H9 (cell line): ENCODE measurements at regions not wholly inside any gene's neighbourhood (a gene's known extent, or its start where the extent isn't known, plus 50 kb on each side); places are given as distances from the start of the nearest gene placed in this dataset.

Experiments
- DNase-seq: peaks from one replicate; pipeline ENCODE4 v3.0.0-alpha.2; 2017
- H2AFZ ChIP-seq: one replicate; pipeline ENCODE4 v1.6.1; 2013; ENCODE audit warnings: mild to moderate bottlenecking, low read length, control low read depth, moderate library complexity
- H2AK5ac ChIP-seq: 2 replicates; pipeline ENCODE4 v1.6.1; 2013; ENCODE audit warnings: low read length, control low read depth, mixed read lengths; ENCODE audit not compliant: insufficient read length
- H2BK120ac ChIP-seq: one replicate; pipeline ENCODE4 v1.6.1; 2013; ENCODE audit warnings: low read depth, mild to moderate bottlenecking, low read length, control low read depth, inconsistent platforms; ENCODE audit not compliant: poor library complexity, severe bottlenecking
- H2BK12ac ChIP-seq: 2 replicates; pipeline ENCODE4 v1.6.1; 2013; ENCODE audit warnings: low read length, control low read depth, mixed read lengths, low read depth; ENCODE audit not compliant: insufficient read length
- H2BK15ac ChIP-seq: 2 replicates; pipeline ENCODE4 v1.6.1; 2013; ENCODE audit warnings: low read depth, low read length, control low read depth
- H2BK20ac ChIP-seq: one replicate; pipeline ENCODE4 v1.6.1; 2013; ENCODE audit warnings: low read depth, mild to moderate bottlenecking, low read length, control low read depth, inconsistent platforms; ENCODE audit not compliant: poor library complexity, severe bottlenecking
- H2BK5ac ChIP-seq: 2 replicates; pipeline ENCODE4 v1.6.1; 2013; ENCODE audit warnings: low read length, control low read depth, mixed read lengths; ENCODE audit not compliant: insufficient read length
- H3K14ac ChIP-seq: 2 replicates; pipeline ENCODE4 v1.6.1; 2013; ENCODE audit warnings: low read length, control low read depth; ENCODE audit not compliant: insufficient read depth
- H3K18ac ChIP-seq: 2 replicates; pipeline ENCODE4 v1.6.1; 2013; ENCODE audit warnings: low read depth, mild to moderate bottlenecking, mixed read lengths, low read length, control low read depth; ENCODE audit not compliant: insufficient read length
- H3K23ac ChIP-seq: 2 replicates; pipeline ENCODE4 v1.6.1; 2013; ENCODE audit warnings: low read length, control low read depth, mixed read lengths, low read depth; ENCODE audit not compliant: insufficient read length
- H3K23me2 ChIP-seq: 2 replicates; pipeline ENCODE4 v1.6.1; 2013; ENCODE audit warnings: low read depth, mild to moderate bottlenecking, mixed read lengths, low read length, control low read depth; ENCODE audit not compliant: insufficient read length, poor library complexity, severe bottlenecking
- H3K27ac ChIP-seq: 2 replicates; pipeline ENCODE4 v1.5.1; 2013; ENCODE audit warnings: low read length, control low read depth, mixed read lengths, low read depth; ENCODE audit not compliant: insufficient read length
- H3K27me3 ChIP-seq: 2 replicates; pipeline ENCODE4 v1.6.1; 2013; ENCODE audit warnings: low read length, control low read depth, inconsistent platforms; ENCODE audit not compliant: insufficient read depth
- H3K4ac ChIP-seq: 2 replicates; pipeline ENCODE4 v1.6.1; 2013; ENCODE audit warnings: low read depth, mild to moderate bottlenecking, control low read depth, inconsistent platforms, low read length, moderate library complexity
- H3K4me1 ChIP-seq: 2 replicates; pipeline ENCODE4 v1.6.1; 2013; ENCODE audit warnings: low read length, control low read depth, inconsistent platforms; ENCODE audit not compliant: insufficient read depth
- H3K4me2 ChIP-seq: 2 replicates; pipeline ENCODE4 v1.6.1; 2013; ENCODE audit warnings: low read length, control low read depth, mixed read lengths; ENCODE audit not compliant: insufficient read length, insufficient read depth
- H3K56ac ChIP-seq: 2 replicates; pipeline ENCODE4 v1.6.1; 2013; ENCODE audit warnings: low read depth, mild to moderate bottlenecking, mixed read lengths, low read length, control low read depth; ENCODE audit not compliant: insufficient read length
- H3K79me1 ChIP-seq: 2 replicates; pipeline ENCODE4 v1.6.1; 2013; ENCODE audit warnings: low read depth, mild to moderate bottlenecking, moderate library complexity, low read length, control low read depth, inconsistent platforms; ENCODE audit not compliant: insufficient read depth, poor library complexity, severe bottlenecking
- H3K79me2 ChIP-seq: 2 replicates; pipeline ENCODE4 v1.6.1; 2013; ENCODE audit warnings: low read length, control low read depth, inconsistent platforms; ENCODE audit not compliant: insufficient read depth
- H3K9ac ChIP-seq: 2 replicates; pipeline ENCODE4 v1.6.1; 2013; ENCODE audit warnings: low read length, control low read depth, mixed read lengths; ENCODE audit not compliant: insufficient read length; ENCODE audit errors: extremely low read depth
- H3K9me3 ChIP-seq: one replicate; pipeline ENCODE4 v1.6.1; 2013; ENCODE audit warnings: low read depth, low read length, inconsistent platforms; ENCODE audit not compliant: control insufficient read depth
- H3T11ph ChIP-seq: one replicate; pipeline ENCODE4 v1.6.1; 2013; ENCODE audit warnings: mild to moderate bottlenecking, low read length, control low read depth, inconsistent platforms
- H4K20me1 ChIP-seq: one replicate; pipeline ENCODE4 v1.6.1; 2013; ENCODE audit not compliant: control insufficient read depth, insufficient read length, insufficient read depth
- H4K5ac ChIP-seq: 2 replicates; pipeline ENCODE4 v1.6.1; 2013; ENCODE audit warnings: low read depth, mild to moderate bottlenecking, mixed read lengths, low read length, control low read depth; ENCODE audit not compliant: insufficient read length
- H4K8ac ChIP-seq: replicated peaks from 2 replicates; pipeline ENCODE4 v1.6.1; 2013; ENCODE audit warnings: low read length, control low read depth, mixed read lengths, low read depth; ENCODE audit not compliant: insufficient read length
- H4K91ac ChIP-seq: 2 replicates; pipeline ENCODE4 v1.6.1; 2013; ENCODE audit warnings: low read depth, mild to moderate bottlenecking, moderate library complexity, mixed read lengths, low read length, control low read depth; ENCODE audit not compliant: insufficient read length
- H3K27ac Mint-ChIP-seq, 3 experiments: 2 replicates in 2 of 3; 3 replicates in 1 of 3; pipeline ENCODE4 v1.8.0; 2020 to 2021; ENCODE audit warnings: mixed read lengths in 3 of 3, mild to moderate bottlenecking in 1 of 3, moderate library complexity in 1 of 3
- H3K27me3 Mint-ChIP-seq: 2 replicates; pipeline ENCODE4 v1.8.0; 2021; ENCODE audit warnings: low read depth, mild to moderate bottlenecking, moderate library complexity, mixed read lengths
- H3K36me3 Mint-ChIP-seq, 3 experiments: 2 replicates in 2 of 3; 3 replicates in 1 of 3; pipeline ENCODE4 v1.8.0; 2020 to 2021; ENCODE audit warnings: low read depth in 3 of 3, mixed read lengths in 3 of 3; ENCODE audit not compliant: insufficient read depth in 1 of 3
- H3K4me1 Mint-ChIP-seq, 2 experiments: 2 replicates each; pipeline ENCODE4 v1.8.0; 2020; ENCODE audit warnings: mixed read lengths in 2 of 2
- H3K4me3 Mint-ChIP-seq, 2 experiments: 2 replicates in 1 of 2; 3 replicates in 1 of 2; pipeline ENCODE4 v1.8.0; 2020 to 2021; ENCODE audit warnings: mild to moderate bottlenecking in 2 of 2, mixed read lengths in 2 of 2, moderate library complexity in 1 of 2
- H3K9me3 Mint-ChIP-seq, 2 experiments: 2 replicates in 1 of 2; 3 replicates in 1 of 2; pipeline ENCODE4 v1.8.0; 2020; ENCODE audit warnings: mild to moderate bottlenecking in 2 of 2, mixed read lengths in 2 of 2, moderate library complexity in 1 of 2
- WGBS: extraction: QIAGEN DNeasy Blood & Tissue Kit; methylation state at CpG from one replicate; pipeline ENCODE4 v1.1.7; 2013; ENCODE audit warnings: missing lambda C conversion rate, low lambda C conversion rate, mixed read lengths; ENCODE audit not compliant: insufficient read length; ENCODE audit errors: extremely low coverage; 5-methylcytosine and 5-hydroxymethylcytosine counted together
- TF ChIP-seq, protein P1 (sequence below): fragments of 200-600 bp; sonication (generic); conservative IDR thresholded peaks from 3 replicates; pipeline ENCODE4 v1.8.0; 2021; ENCODE audit warnings: antibody characterized with exemption, mild to moderate bottlenecking

DNA sequence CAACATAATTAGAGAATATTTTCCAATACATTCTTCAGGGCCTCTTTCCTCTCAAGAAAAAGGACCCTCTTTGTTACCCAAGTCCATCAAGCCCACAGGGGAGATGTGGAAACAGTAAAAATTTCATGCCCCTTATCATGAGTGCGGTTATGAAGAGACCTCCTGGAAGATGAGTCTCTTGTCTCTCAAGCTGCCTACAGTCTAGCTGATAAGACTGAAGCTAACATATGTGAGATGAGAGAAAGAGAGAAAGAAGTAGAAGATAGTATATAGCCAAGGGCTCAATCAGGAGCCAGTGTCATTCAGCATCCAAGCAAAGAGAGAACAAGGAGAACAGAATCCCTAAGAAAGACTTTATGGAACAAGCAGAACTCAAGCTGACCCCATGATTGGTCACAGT is 75.9 kb upstream of the CABCOCO1 start:
- Histone ChIP-seq H2BK5ac (no peak overlapping the region), H4K8ac (no peak overlapping the region), H3K4ac (no peak overlapping the region), H4K20me1 (no peaks in the 10 kb centered on the region), H3K56ac (no peak overlapping the region), H2BK120ac (no peak overlapping the region), H2AFZ (no peak overlapping the region), H3K9ac (no peak overlapping the region), H3K27ac (no peak overlapping the region), H3K4me1 (no peaks in the 10 kb centered on the region), H4K5ac (no peak overlapping the region), H3K23me2 (no peaks in the 10 kb centered on the region), H3T11ph (no peak overlapping the region), H3K14ac (no peak overlapping the region), H3K4me2 (no peak overlapping the region), H2BK15ac (no peak overlapping the region), H4K91ac (no peak overlapping the region), H3K79me2 (no peaks in the 10 kb centered on the region), H3K79me1 (no peaks in the 10 kb centered on the region), H2BK12ac (no peak overlapping the region), H3K27me3 (no peaks in the 10 kb centered on the region), H3K18ac (no peak overlapping the region), H3K23ac (no peak overlapping the region), H2BK20ac (no peak overlapping the region), H3K9me3 (no peaks in the 10 kb centered on the region), H2AK5ac (no peak overlapping the region)
- no CpG with 5 or more reads among the region's 1 CpG for WGBS
- Mint-ChIP-seq H3K27me3 (no peaks in the 10 kb centered on the region), H3K9me3 (no peaks in the 10 kb centered on the region), H3K4me3 (no peak overlapping the region), H3K4me1 (no peaks in the 10 kb centered on the region), H3K36me3 (0 out of 7 replicates have a peak, but pooled peaks cover 0 to 2% (median 0%) of the 10 kb centered on the region in 3 experiments), H3K27ac (no peak overlapping the region)
- TF ChIP-seq, protein P1, sequence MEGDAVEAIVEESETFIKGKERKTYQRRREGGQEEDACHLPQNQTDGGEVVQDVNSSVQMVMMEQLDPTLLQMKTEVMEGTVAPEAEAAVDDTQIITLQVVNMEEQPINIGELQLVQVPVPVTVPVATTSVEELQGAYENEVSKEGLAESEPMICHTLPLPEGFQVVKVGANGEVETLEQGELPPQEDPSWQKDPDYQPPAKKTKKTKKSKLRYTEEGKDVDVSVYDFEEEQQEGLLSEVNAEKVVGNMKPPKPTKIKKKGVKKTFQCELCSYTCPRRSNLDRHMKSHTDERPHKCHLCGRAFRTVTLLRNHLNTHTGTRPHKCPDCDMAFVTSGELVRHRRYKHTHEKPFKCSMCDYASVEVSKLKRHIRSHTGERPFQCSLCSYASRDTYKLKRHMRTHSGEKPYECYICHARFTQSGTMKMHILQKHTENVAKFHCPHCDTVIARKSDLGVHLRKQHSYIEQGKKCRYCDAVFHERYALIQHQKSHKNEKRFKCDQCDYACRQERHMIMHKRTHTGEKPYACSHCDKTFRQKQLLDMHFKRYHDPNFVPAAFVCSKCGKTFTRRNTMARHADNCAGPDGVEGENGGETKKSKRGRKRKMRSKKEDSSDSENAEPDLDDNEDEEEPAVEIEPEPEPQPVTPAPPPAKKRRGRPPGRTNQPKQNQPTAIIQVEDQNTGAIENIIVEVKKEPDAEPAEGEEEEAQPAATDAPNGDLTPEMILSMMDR, result no peak
- DNase-seq, result no peak
